Brain microvascular endothelial cell (primary cell): ENCODE measurements at regions not wholly inside any gene's neighbourhood (a gene's known extent, or its start where the extent isn't known, plus 50 kb on each side); places are given as distances from the start of the nearest gene placed in this dataset.

Source experiments
- DNase-seq: peaks from one replicate; pipeline ENCODE4 v3.0.0-alpha.2; 2020
- H3K27ac ChIP-seq: fragments of 250-450 bp; sonication (Bioruptor Pico); 2 replicates; pipeline ENCODE4 v1.5.1; 2020; ENCODE audit warnings: mild to moderate bottlenecking, moderate library complexity
- H3K27me3 ChIP-seq: fragments of 250-450 bp; sonication (Bioruptor Pico); replicated peaks from 2 replicates; pipeline ENCODE4 v1.5.1; 2020; ENCODE audit warnings: mild to moderate bottlenecking
- H3K36me3 ChIP-seq: fragments of 250-450 bp; sonication (Bioruptor Pico); replicated peaks from 2 replicates; pipeline ENCODE4 v1.5.1; 2020; ENCODE audit warnings: mild to moderate bottlenecking
- H3K4me3 ChIP-seq: 2 replicates; pipeline ENCODE4 v1.5.1; 2011; ENCODE audit warnings: low read depth, mild to moderate bottlenecking, control low read depth, low read length, moderate library complexity
- in situ Hi-C: cut with HindIII; loops from 2 replicates; pipeline ENCODE4 v1.10.0; 2017; ENCODE audit warnings: low sequenced_read_pairs, low pct_ligation_motif_present
- TF ChIP-seq, protein P1 (sequence below): IDR thresholded peaks from 2 replicates; pipeline ENCODE4 v1.5.1; 2011; ENCODE audit warnings: low read depth, mild to moderate bottlenecking, moderate library complexity, low read length, control low read depth, inconsistent platforms; ENCODE audit errors: missing control alignments

DNA sequence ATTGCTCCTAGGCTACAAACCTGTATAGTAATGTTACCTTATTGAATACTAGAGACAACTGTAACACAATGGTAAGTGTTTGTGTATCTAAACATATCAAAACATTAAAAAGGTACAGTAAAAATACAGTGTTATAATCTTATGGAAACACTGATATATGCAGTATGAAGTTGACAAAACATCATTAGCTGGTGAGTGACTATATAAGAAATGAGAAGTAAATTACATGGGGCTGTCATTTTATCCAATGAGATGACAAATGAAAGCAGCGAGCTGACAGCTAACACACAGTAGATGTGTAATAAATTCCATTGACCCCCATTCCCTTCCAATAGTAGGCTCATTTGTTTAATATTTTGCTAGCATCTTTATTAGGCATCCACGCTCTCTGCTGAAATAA is 198.1 kb upstream of the GHITM start:
- no peak for DNase-seq
- Histone ChIP-seq H3K4me3 (no peak overlapping the region), H3K27me3 (no peaks in the 10 kb centered on the region), H3K36me3 (no peaks in the 10 kb centered on the region), H3K27ac (no peak overlapping the region)
- TF ChIP-seq, protein P1, sequence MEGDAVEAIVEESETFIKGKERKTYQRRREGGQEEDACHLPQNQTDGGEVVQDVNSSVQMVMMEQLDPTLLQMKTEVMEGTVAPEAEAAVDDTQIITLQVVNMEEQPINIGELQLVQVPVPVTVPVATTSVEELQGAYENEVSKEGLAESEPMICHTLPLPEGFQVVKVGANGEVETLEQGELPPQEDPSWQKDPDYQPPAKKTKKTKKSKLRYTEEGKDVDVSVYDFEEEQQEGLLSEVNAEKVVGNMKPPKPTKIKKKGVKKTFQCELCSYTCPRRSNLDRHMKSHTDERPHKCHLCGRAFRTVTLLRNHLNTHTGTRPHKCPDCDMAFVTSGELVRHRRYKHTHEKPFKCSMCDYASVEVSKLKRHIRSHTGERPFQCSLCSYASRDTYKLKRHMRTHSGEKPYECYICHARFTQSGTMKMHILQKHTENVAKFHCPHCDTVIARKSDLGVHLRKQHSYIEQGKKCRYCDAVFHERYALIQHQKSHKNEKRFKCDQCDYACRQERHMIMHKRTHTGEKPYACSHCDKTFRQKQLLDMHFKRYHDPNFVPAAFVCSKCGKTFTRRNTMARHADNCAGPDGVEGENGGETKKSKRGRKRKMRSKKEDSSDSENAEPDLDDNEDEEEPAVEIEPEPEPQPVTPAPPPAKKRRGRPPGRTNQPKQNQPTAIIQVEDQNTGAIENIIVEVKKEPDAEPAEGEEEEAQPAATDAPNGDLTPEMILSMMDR, result no peak
- in situ Hi-C loops, result no loop called here

DNA sequence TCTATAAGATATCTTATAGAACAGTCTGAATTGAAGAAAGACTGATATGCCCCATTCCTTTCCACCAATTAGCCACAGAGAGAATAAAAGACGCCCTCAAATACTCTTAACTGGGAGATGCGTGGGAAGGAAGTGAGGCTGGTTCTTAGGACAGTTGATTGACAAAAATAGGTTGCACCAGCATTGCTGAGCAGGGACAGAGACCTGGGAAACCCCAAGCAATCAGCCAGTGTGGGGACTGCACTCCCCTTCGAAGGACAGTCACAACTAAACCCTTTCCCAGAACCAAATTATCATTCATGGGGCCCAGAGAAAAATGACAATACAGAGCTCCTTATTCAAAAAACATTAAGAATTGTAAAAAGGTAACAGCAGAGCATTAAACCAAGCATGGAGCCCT is 196.9 kb upstream of the GHITM start:
- no peak for DNase-seq
- TF ChIP-seq, protein P1, result no peak
- H3K36me3 ChIP-seq, result no peaks in the 10 kb centered on the region
- no peaks in the 10 kb centered on the region for H3K27me3 ChIP-seq
- H3K4me3 ChIP-seq, result no peak overlapping the region
- H3K27ac ChIP-seq, result no peak overlapping the region
- in situ Hi-C loops, result no loop called here

DNA sequence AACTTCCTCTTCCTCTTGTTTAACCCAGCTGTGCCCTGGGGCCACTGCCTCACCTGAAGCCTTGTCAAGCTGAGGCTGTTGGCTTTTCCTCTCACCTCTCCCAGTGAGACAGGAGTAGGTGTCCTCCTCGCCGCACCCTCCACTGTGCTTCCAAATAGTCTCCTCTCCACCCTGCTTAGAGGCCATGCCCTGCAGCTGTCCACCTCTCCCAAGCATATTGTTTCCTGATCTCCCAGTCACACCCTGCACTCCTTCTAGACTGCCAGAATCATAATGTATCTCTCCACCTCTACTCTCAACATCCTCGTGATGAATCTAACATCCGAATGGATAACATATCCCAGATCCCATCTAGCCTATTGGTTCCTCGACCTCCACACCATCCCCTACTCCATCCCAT is 196.3 kb upstream of the GHITM start:
- H3K27me3 ChIP-seq, result no peaks in the 10 kb centered on the region
- TF ChIP-seq, protein P1, result no peak
- DNase-seq, result no peak
- H3K27ac ChIP-seq, result no peak overlapping the region
- in situ Hi-C loops, result no loop called here
- no peaks in the 10 kb centered on the region for H3K36me3 ChIP-seq
- H3K4me3 ChIP-seq, result no peak overlapping the region

DNA sequence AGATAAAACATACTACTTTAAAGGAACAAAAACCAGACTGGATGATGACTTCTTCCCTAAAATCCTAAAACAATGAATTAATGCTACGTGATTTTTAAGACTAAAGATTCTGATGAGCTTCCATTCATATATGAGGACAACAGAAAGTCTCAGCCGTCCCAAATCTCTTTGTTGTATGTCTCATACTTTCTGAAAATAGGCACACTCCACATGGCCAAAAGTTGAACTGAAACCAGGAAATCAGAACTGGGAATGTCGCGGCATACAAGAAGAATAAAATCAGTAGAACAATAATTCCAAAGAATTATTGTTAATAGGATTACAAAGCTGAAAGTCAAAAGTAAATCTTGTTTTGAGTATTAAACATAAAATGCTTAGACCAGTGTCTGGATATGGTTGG is 195.4 kb upstream of the GHITM start:
- no peak for DNase-seq
- in situ Hi-C loops, result no loop called here
- Histone ChIP-seq H3K27ac (no peak overlapping the region), H3K4me3 (no peak overlapping the region), H3K27me3 (no peaks in the 10 kb centered on the region), H3K36me3 (no peaks in the 10 kb centered on the region)
- TF ChIP-seq, protein P1, result no peak

DNA sequence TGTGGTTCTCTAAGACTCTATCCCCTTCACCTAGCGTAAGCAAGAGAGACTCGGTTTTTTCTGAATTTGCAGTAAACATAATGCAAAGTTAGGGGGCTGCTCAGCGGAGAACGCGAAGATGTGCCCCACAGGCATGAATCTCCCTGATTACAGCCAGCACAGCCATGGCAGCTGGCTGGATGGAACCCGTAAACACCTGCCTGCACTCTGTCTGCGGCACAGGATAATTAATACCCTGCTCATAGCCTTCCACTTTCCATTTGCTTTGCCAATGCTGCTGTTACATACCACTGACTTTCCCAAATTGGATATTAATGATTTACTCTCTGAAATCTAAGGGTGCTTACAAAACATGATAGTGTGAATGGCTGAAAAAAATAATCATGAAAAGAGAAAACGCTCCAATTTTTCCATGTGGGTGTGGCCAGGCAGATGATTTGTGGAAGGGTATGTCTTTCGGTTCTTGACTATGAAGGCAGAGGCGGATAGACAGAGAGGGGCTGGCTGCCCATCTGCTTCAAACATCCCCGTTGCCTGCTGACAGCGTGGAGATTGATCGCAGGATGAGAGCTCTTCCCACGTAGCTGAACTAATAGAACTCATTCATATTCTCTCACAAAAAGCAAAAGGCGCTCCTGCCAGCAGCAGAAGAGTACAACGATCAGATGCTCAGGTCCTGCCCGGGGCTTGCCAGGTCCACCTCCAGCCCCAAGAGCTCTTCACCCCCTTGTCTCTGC is 193.2 kb upstream of the GHITM start:
- in situ Hi-C loops, result no loop called here
- Histone ChIP-seq H3K27ac (no peak overlapping the region), H3K27me3 (no peaks in the 10 kb centered on the region), H3K36me3 (no peaks in the 10 kb centered on the region), H3K4me3 (no peak overlapping the region)
- TF ChIP-seq, protein P1, result no peak
- no peak for DNase-seq

DNA sequence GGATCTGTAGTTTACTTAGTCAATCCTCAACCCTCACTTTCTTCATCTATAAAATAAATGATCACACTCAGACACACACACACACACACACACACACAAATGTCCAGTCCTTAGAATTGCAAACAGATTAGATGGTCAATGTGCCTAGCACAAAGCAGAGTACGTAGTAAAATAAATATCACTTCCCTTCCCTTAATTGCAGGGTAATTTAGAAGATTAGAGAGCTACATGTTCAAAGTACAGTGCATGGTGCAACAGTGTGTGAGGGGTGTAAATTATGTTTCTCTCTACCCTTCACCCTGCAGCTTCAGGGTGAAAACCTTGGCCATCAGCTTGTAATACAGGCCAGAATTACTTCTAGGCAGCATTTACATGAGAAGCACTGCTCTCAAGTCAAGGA is 187.0 kb upstream of the GHITM start:
- no peak for DNase-seq
- Histone ChIP-seq H3K27me3 (no peaks in the 10 kb centered on the region), H3K4me3 (no peak overlapping the region), H3K27ac (no peak overlapping the region), H3K36me3 (no peaks in the 10 kb centered on the region)
- TF ChIP-seq, protein P1, result no peak
- in situ Hi-C loops, result no loop called here
